Glutamatergic neuron (in vitro differentiated cells): ENCODE measurements at regions not wholly inside any gene's neighbourhood (a gene's known extent, or its start where the extent isn't known, plus 50 kb on each side); places are given as distances from the start of the nearest gene placed in this dataset.

Source experiments
- DNase-seq: peaks from one replicate; pipeline ENCODE4 v3.0.0; 2022
- H3K27ac Mint-ChIP-seq: one replicate; pipeline ENCODE4 v1.8.0; 2020; ENCODE audit warnings: mild to moderate bottlenecking, mixed read lengths, inconsistent platforms; ENCODE audit not compliant: unreplicated experiment
- H3K27me3 Mint-ChIP-seq: one replicate; pipeline ENCODE4 v1.8.0; 2020; ENCODE audit warnings: mild to moderate bottlenecking, moderate library complexity, mixed read lengths, inconsistent platforms; ENCODE audit not compliant: unreplicated experiment
- H3K36me3 Mint-ChIP-seq: one replicate; pipeline ENCODE4 v1.8.0; 2020; ENCODE audit warnings: mild to moderate bottlenecking, mixed read lengths, inconsistent platforms; ENCODE audit not compliant: unreplicated experiment
- H3K4me1 Mint-ChIP-seq: one replicate; pipeline ENCODE4 v1.8.0; 2020; ENCODE audit warnings: mild to moderate bottlenecking, low read depth, mixed read lengths, inconsistent platforms; ENCODE audit not compliant: unreplicated experiment
- H3K4me3 Mint-ChIP-seq: one replicate; pipeline ENCODE4 v1.8.0; 2020; ENCODE audit warnings: mild to moderate bottlenecking, mixed read lengths, inconsistent platforms; ENCODE audit not compliant: unreplicated experiment
- H3K9me3 Mint-ChIP-seq: one replicate; pipeline ENCODE4 v1.8.0; 2020; ENCODE audit warnings: mild to moderate bottlenecking, moderate library complexity, mixed read lengths, inconsistent platforms; ENCODE audit not compliant: unreplicated experiment
- TF ChIP-seq, protein P1 (sequence below): fragments of 200-600 bp; sonication (generic); IDR thresholded peaks from one replicate; pipeline ENCODE4 v1.5.0; 2021; ENCODE audit not compliant: partially characterized antibody, unreplicated experiment

DNA sequence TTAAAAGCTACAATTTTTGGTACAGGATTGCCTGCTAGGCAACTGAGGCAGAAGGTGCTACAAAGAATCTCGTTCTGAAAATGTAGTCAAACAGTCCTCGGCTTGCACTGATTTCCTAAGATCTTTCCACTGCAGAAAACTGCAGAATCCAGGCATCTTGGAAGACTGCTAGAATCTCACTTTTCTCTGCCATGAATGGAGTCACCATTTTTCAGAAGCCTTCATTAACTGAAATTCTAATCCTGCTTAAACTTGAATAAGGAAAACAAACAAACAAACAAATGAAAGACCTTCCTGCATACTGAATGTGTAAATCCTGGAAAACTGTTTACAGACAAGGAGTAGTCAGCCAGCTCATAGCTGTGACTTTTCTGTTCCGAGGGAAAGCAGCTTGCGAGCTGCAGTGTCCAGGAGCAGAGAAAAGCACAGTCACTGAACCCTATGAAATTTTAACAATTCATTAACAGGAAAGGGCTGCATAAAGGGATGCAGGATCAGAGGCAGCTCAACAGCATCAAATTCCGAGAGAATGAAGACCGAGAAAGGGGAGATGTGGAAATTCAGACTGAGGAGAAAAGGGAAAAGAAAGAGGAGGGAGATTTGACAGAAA lies 210.5 kb upstream of the PIK3C3 start:
- TF ChIP-seq, protein P1, sequence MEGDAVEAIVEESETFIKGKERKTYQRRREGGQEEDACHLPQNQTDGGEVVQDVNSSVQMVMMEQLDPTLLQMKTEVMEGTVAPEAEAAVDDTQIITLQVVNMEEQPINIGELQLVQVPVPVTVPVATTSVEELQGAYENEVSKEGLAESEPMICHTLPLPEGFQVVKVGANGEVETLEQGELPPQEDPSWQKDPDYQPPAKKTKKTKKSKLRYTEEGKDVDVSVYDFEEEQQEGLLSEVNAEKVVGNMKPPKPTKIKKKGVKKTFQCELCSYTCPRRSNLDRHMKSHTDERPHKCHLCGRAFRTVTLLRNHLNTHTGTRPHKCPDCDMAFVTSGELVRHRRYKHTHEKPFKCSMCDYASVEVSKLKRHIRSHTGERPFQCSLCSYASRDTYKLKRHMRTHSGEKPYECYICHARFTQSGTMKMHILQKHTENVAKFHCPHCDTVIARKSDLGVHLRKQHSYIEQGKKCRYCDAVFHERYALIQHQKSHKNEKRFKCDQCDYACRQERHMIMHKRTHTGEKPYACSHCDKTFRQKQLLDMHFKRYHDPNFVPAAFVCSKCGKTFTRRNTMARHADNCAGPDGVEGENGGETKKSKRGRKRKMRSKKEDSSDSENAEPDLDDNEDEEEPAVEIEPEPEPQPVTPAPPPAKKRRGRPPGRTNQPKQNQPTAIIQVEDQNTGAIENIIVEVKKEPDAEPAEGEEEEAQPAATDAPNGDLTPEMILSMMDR, result no peak
- peaks cover 3% of the 10 kb centered on the region for H3K4me1 Mint-ChIP-seq
- no peak for DNase-seq
- no peaks in the 10 kb centered on the region for H3K27me3 Mint-ChIP-seq
- H3K4me3 Mint-ChIP-seq, result no peak overlapping the region
- no peaks in the 10 kb centered on the region for H3K9me3 Mint-ChIP-seq
- H3K27ac Mint-ChIP-seq, result no peak overlapping the region
- H3K36me3 Mint-ChIP-seq, result no peaks in the 10 kb centered on the region

DNA sequence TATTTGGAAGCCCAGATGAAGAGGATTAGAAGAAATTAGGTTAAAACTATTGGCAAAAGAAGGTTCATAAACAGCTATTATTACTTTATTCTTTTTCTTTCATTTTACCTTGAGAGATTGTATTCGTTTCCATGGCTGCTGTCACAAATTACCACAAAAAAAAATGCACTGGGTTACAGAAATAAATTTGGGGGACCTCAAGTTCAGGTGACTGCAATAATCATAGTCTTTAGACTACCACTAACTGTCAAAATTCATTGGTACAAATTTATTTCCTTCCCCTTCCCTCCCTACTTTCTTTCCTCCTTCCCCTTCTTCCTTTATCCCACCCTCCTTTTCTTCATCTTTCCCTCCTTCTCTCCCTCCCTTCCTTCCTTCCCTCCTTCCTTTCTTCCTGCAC lies 217.8 kb upstream of the PIK3C3 start:
- H3K4me1 Mint-ChIP-seq, result no peaks in the 10 kb centered on the region
- no peak overlapping the region for H3K4me3 Mint-ChIP-seq
- H3K36me3 Mint-ChIP-seq, result no peaks in the 10 kb centered on the region
- no peaks in the 10 kb centered on the region for H3K27me3 Mint-ChIP-seq
- no peaks in the 10 kb centered on the region for H3K9me3 Mint-ChIP-seq
- no peak for DNase-seq
- no peak overlapping the region for H3K27ac Mint-ChIP-seq
- TF ChIP-seq, protein P1, result no peak

DNA sequence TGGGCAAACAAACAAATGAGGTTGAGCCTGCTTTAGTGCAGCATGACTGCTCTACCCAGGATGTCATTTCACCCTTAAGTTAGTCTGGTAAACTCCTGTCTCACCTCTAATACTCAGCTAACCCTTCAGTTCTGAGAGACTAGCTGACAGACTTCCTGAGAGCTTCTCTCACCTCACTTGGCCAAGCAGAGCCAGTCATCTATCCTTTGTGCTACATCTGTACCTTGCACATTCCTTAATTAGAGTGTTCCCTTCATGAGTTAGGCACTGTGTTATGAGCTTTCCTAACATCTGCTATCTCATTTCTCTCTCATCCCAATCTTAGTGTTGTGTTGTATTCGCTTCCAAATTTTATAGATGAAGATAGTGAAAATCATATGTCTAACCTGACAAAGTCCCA lies 220.1 kb upstream of the PIK3C3 start:
- Mint-ChIP-seq H3K9me3 (no peaks in the 10 kb centered on the region), H3K27ac (no peak overlapping the region), H3K4me3 (no peak overlapping the region), H3K36me3 (no peaks in the 10 kb centered on the region), H3K4me1 (no peaks in the 10 kb centered on the region), H3K27me3 (no peaks in the 10 kb centered on the region)
- TF ChIP-seq, protein P1, result no peak
- no peak for DNase-seq

DNA sequence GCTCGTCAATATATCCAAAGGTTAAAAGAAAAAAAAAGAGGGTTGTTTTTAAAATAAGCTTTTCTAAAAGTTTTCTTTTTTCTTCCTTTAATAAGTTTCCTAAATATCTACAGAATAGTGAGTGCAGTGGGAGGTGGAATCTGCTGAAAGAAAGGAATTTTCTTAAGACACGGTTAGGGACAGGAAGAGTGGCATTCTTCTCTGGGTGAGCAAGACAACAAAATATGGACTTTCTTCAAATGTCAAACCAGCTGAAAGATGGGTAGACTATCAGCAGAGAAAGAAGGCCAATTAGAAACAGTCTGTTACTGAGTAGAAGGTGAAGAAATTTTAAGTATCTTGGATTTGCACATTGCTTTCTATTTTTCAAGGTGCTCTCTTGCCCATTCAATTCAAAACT lies 222.7 kb upstream of the PIK3C3 start:
- Mint-ChIP-seq H3K27me3 (no peaks in the 10 kb centered on the region), H3K4me1 (no peaks in the 10 kb centered on the region), H3K27ac (no peak overlapping the region), H3K4me3 (no peak overlapping the region), H3K9me3 (no peaks in the 10 kb centered on the region), H3K36me3 (no peaks in the 10 kb centered on the region)
- DNase-seq, result no peak
- TF ChIP-seq, protein P1, result no peak

DNA sequence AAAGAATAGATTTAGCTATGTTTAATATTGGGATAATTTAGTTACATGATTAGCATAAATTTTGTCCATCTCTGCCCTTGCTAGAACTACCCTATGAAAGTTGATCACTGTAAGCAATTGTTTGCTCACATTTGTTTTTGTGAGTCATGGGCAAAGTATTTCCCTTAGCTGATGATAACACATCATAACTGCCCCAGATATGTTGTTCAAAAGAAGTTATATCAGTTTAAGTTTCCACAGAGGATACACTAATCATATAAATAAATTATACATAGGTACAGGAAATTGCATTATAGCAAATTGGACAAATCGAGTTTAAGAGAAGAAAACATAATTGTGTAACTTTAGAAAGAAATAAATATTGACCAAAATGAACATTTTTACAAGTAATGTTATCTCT lies 223.2 kb upstream of the PIK3C3 start:
- Mint-ChIP-seq H3K27me3 (peaks cover 2% of the 10 kb centered on the region), H3K9me3 (no peaks in the 10 kb centered on the region), H3K27ac (no peak overlapping the region), H3K4me3 (no peak overlapping the region), H3K4me1 (no peaks in the 10 kb centered on the region), H3K36me3 (no peaks in the 10 kb centered on the region)
- TF ChIP-seq, protein P1, result no peak
- DNase-seq, result no peak
